ENCODE measurements at regions not wholly inside any gene's neighbourhood (a gene's known extent, or its start where the extent isn't known, plus 50 kb on each side); places are given as distances from the start of the nearest gene placed in this dataset.
A peak's percentile ranks its signal among the peaks of the same experiment; 100 is the strongest.

DNA sequence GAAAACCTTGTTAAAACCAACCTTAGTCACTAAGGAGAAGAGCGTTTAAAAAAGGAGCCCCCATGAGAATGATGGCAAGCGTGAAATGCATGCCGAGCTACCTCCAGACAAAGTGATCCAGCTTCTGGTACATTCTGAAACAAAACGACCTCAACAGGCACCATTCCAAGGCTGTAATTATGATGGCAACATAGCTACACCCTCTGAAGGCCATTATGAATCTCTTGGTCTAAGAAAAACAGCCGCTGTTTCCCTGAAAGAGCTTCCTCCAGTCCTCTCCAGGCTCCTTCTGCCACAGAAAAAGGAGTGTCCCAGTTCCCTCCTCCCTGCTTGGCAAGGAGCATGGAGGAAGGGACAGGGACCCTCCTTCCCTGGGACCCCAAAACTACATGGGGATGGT is 50.0 kb upstream of the ABLIM1 start:
- ATAC-seq (peak in 3 of 4 donors; percentile 8 to 19 (median 13)), DNase-seq (no peak)
- Histone ChIP-seq H3K27me3 (no peaks in the 10 kb centered on the region), H3K27ac (peak overlapping the region in 11 of 12 donors; percentile 15 to 63 (median 49)), H3K36me3 (no peaks in the 10 kb centered on the region), H3K4me3 (no peak overlapping the region), H3K4me1 (peaks cover 4 to 80% (median 28%) of the 10 kb centered on the region in 12 donors), H3K9me3 (no peaks in the 10 kb centered on the region)
- TF ChIP-seq, protein P1, sequence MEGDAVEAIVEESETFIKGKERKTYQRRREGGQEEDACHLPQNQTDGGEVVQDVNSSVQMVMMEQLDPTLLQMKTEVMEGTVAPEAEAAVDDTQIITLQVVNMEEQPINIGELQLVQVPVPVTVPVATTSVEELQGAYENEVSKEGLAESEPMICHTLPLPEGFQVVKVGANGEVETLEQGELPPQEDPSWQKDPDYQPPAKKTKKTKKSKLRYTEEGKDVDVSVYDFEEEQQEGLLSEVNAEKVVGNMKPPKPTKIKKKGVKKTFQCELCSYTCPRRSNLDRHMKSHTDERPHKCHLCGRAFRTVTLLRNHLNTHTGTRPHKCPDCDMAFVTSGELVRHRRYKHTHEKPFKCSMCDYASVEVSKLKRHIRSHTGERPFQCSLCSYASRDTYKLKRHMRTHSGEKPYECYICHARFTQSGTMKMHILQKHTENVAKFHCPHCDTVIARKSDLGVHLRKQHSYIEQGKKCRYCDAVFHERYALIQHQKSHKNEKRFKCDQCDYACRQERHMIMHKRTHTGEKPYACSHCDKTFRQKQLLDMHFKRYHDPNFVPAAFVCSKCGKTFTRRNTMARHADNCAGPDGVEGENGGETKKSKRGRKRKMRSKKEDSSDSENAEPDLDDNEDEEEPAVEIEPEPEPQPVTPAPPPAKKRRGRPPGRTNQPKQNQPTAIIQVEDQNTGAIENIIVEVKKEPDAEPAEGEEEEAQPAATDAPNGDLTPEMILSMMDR (IDR thresholded peaks at IDR 0.05): no peak
- no peak for TF ChIP-seq POLR2A (IDR thresholded peaks at IDR 0.05)
- WGBS, 4 donors: 52 to 69% (median 62%) methylated on average over 5 of the region's 5 CpGs
- intact Hi-C loops (cut with DNase I): loop anchor here in 4 of 10 donors (5.0 to 10.0 kb wide), 5 partner anchors 69 to 237 kb away; no protein-coding TSS in a partner anchor

GRCh38 chr10:114708717-114709335 is 50.8 kb upstream of the ABLIM1 start:
- no peak for DNase-seq
- H3K36me3 ChIP-seq: no peaks in the 10 kb centered on the region
- H3K27me3 ChIP-seq: no peaks in the 10 kb centered on the region
- H3K4me3 ChIP-seq: no peak overlapping the region
- TF ChIP-seq, protein P1 (IDR thresholded peaks at IDR 0.05): no peak
- TF ChIP-seq POLR2A (IDR thresholded peaks at IDR 0.05): no peak
- intact Hi-C loops (cut with DNase I): loop anchor here in 4 of 10 donors (5.0 to 10.0 kb wide), 5 partner anchors 68 to 237 kb away; no protein-coding TSS in a partner anchor
- ATAC-seq: no peak
- peak overlapping the region in 5 of 12 donors; percentile 15 to 59 (median 27) for H3K27ac ChIP-seq
- H3K9me3 ChIP-seq: no peaks in the 10 kb centered on the region
- peaks cover 6 to 84% (median 33%) of the 10 kb centered on the region in 12 donors for H3K4me1 ChIP-seq
- 61 to 75% (median 73%) methylated on average over 5 of the region's 5 CpGs for WGBS, 4 donors

DNA sequence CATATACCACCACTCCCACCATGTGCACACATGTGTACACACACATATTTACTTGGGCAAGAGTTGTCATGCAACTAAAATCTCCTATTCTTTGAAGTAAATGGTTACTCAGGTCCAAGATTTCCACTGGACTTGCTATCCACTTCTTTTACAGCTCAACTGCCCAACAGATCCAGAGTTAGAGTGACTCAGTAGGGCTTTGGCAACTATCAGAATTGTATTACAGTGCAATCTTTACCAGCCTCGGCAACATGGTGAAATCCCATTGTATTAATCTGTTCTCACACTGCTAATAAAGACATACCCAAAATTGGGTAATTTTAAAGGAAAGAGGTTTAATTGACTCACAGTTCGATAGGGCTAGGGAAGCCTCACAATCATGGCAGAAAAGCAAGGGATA is 51.9 kb upstream of the ABLIM1 start:
- no peak for ATAC-seq
- H3K27ac ChIP-seq: peak overlapping the region in 8 of 12 donors; percentile 5 to 57 (median 24)
- intact Hi-C loops (cut with DNase I): loop anchor here in 8 of 10 donors (5.0 to 10.0 kb wide), 9 partner anchors 55 to 238 kb away; no protein-coding TSS in a partner anchor

More for the DNA sequence above, 51.9 kb upstream of the ABLIM1 start:
- Histone ChIP-seq H3K9me3 (no peaks in the 10 kb centered on the region), H3K4me3 (no peak overlapping the region), H3K27me3 (no peaks in the 10 kb centered on the region), H3K36me3 (no peaks in the 10 kb centered on the region), H3K4me1 (peaks cover 9 to 92% (median 44%) of the 10 kb centered on the region in 12 donors)
- 69 to 85% (median 79%) methylated on average over 2 of the region's 2 CpGs for WGBS, 4 donors
- no peak for TF ChIP-seq POLR2A (IDR thresholded peaks at IDR 0.05)
- TF ChIP-seq, protein P1 (IDR thresholded peaks at IDR 0.05): no peak
- DNase-seq: no peak

All from heart left ventricle (tissue), 16 donors.